A673 (cell line): ENCODE measurements at regions not wholly inside any gene's neighbourhood (a gene's known extent, or its start where the extent isn't known, plus 50 kb on each side); places are given as distances from the start of the nearest gene placed in this dataset.

ENCODE experiments used
- EZH2 ChIP-seq: fragments of 200-600 bp; sonication (generic); IDR thresholded peaks from 2 replicates; pipeline ENCODE4 v1.6.1; 2017; ENCODE audit warnings: borderline replicate concordance, low read depth, mild to moderate bottlenecking, mixed read lengths, antibody characterized with exemption, low read length; ENCODE audit not compliant: poor library complexity, severe bottlenecking
- TF ChIP-seq, protein P1 (sequence below): fragments of 300-800, 200-600 bp; sonication (generic); conservative IDR thresholded peaks from 2 replicates; pipeline ENCODE4 v1.5.1; 2017; ENCODE audit warnings: low read depth, mild to moderate bottlenecking, antibody characterized with exemption, low read length, moderate library complexity, mixed read lengths

DNA sequence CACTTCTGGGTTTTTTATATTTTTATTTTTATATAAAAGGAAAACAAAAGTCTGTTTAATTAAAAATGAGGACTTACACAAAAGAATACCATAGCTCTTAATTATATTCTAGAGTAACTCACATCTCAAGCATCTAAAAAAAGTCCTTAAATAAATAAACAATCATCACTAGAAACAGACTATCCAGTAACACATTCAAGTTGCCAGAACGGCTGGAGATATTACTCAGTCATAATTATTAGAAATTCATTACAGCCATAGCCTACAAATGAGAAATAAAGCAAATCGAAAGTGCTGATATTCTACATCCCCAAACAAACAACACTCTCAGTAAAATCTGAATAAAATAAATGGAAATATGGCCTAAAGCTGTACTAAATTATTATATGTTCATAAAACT lies 182.5 kb upstream of the C11orf58 start:
- TF ChIP-seq, protein P1, sequence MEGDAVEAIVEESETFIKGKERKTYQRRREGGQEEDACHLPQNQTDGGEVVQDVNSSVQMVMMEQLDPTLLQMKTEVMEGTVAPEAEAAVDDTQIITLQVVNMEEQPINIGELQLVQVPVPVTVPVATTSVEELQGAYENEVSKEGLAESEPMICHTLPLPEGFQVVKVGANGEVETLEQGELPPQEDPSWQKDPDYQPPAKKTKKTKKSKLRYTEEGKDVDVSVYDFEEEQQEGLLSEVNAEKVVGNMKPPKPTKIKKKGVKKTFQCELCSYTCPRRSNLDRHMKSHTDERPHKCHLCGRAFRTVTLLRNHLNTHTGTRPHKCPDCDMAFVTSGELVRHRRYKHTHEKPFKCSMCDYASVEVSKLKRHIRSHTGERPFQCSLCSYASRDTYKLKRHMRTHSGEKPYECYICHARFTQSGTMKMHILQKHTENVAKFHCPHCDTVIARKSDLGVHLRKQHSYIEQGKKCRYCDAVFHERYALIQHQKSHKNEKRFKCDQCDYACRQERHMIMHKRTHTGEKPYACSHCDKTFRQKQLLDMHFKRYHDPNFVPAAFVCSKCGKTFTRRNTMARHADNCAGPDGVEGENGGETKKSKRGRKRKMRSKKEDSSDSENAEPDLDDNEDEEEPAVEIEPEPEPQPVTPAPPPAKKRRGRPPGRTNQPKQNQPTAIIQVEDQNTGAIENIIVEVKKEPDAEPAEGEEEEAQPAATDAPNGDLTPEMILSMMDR, result no peak
- TF ChIP-seq EZH2, result no peak
